ENCODE measurements at regions not wholly inside any gene's neighbourhood (a gene's known extent, or its start where the extent isn't known, plus 50 kb on each side); places are given as distances from the start of the nearest gene placed in this dataset.

DNA sequence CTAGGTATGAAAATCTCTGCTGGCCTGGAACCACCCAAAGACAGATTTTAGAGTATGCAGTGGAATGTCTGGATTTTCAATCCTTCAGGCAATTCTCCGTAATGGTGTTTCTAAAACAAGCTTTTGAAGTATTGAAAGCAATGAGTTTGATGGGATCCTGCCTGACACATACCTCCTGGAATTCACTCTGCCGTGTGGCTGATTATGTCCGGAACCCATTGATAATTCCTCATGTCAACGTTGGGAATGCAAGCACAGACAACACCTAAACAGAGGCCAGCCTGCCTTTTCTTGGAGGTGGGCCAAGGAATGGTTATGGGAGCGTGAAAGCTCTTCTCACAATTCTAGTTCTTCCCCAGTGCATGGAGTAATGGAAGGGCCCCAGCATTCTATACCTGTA lies 168.9 kb upstream of the HMCN1 start:
- no peak overlapping the region for H3K27ac Mint-ChIP-seq (ENCODE audit: unreplicated experiment)
- no peaks in the 10 kb centered on the region for H3K27me3 Mint-ChIP-seq (ENCODE audit: low read depth)
- no peak for DNase-seq (ENCODE audit: low read depth, low spot score)
- no peaks in the 10 kb centered on the region for H3K9me3 Mint-ChIP-seq
- no peak overlapping the region for H3K4me3 Mint-ChIP-seq
- no peaks in the 10 kb centered on the region for H3K36me3 Mint-ChIP-seq (ENCODE audit: low read depth)
- TF ChIP-seq, protein P1, sequence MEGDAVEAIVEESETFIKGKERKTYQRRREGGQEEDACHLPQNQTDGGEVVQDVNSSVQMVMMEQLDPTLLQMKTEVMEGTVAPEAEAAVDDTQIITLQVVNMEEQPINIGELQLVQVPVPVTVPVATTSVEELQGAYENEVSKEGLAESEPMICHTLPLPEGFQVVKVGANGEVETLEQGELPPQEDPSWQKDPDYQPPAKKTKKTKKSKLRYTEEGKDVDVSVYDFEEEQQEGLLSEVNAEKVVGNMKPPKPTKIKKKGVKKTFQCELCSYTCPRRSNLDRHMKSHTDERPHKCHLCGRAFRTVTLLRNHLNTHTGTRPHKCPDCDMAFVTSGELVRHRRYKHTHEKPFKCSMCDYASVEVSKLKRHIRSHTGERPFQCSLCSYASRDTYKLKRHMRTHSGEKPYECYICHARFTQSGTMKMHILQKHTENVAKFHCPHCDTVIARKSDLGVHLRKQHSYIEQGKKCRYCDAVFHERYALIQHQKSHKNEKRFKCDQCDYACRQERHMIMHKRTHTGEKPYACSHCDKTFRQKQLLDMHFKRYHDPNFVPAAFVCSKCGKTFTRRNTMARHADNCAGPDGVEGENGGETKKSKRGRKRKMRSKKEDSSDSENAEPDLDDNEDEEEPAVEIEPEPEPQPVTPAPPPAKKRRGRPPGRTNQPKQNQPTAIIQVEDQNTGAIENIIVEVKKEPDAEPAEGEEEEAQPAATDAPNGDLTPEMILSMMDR (conservative IDR thresholded peaks at IDR 0.05), result no peak
- no peaks in the 10 kb centered on the region for H3K4me1 Mint-ChIP-seq

DNA sequence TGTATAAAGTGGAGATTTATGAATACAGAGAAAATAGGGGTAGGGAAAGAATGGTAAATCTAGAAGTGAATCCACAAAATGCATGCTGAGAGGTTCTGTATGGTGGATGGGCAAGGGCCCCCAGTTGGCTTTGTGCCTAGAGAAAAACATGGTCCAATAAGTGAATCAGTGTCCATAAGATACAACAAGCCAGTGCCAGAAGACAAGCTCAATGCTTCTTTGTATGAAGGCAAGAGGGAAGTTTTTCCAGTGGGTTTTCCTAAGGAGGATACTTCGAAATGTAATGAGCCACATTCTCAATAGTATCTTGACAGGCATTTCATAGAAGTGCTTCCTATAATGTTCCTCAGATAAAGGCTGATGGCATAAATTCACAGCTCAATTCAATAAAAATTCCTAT lies 169.4 kb upstream of the HMCN1 start:
- DNase-seq (ENCODE audit: low read depth, low spot score), result no peak

DNA sequence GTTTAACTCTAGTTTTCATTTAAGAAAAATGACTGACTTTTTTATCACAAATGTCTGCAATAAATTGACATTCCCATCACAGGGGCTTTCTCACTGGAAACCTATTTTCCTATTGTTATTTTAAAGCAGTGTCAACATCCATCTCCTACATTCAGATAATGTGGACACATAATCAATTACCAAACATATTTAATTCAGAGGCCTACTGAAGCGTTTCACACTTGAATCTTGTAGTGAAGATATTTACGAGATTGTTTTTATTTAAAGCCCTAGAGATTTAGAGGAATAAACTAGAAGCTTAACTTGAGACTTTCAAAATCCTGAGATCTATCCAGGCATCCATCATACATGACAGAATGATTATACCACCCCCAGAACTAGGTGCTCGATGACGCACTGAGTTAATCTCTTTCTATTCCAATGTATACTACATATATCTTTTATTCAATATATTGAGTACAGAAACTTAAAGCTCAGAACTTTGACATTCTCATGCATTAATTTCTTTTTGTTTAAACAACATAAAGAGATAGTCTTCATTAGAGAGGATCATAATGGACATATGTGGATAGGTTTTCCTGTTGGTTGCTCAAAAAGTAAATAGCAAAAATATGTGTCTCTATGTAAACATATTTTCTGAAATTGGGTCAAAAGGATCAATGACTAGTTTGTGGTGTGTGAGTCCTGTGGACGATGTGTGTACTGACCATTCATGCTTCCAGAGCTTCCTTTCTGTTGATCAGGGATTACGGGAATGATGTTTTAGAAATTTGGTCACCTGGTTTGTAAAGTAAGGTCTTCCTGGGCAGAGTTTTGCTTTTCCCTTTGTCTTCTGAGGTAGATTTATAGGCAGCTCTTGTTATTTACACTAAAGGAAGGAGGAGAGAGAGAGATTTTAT lies 171.5 kb upstream of the HMCN1 start:
- Mint-ChIP-seq H3K36me3 (ENCODE audit: low read depth) (no peaks in the 10 kb centered on the region), H3K9me3 (no peaks in the 10 kb centered on the region), H3K4me3 (no peak overlapping the region), H3K27ac (ENCODE audit: unreplicated experiment) (no peak overlapping the region), H3K27me3 (ENCODE audit: low read depth) (no peaks in the 10 kb centered on the region), H3K4me1 (no peaks in the 10 kb centered on the region)
- no peak for DNase-seq (ENCODE audit: low read depth, low spot score)
- TF ChIP-seq, protein P1 (conservative IDR thresholded peaks at IDR 0.05), result no peak

More for the DNA sequence above, 169.4 kb upstream of the HMCN1 start:
- Mint-ChIP-seq H3K4me1 (no peaks in the 10 kb centered on the region), H3K27ac (ENCODE audit: unreplicated experiment) (no peak overlapping the region), H3K9me3 (no peaks in the 10 kb centered on the region), H3K4me3 (no peak overlapping the region), H3K27me3 (ENCODE audit: low read depth) (no peaks in the 10 kb centered on the region), H3K36me3 (ENCODE audit: low read depth) (no peaks in the 10 kb centered on the region)
- TF ChIP-seq, protein P1 (conservative IDR thresholded peaks at IDR 0.05), result no peak

DNA sequence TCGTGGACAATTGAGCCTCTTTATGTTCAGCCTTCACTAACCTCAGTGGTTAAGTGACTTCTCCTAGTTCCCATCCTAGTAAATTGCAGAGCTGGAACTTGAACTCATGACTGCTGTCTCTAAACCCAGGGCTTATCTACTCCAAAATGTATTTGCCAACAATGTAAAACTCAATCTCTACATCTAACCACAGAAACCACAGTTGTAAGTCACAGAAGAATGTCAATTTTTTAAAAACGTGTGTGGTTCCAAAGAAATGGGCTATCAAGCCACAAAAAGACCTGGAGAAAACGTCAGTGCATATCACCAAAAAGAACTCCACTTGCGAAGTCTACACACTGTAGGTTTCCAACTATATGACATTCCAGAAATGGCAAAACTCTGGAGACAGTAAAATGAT lies 172.6 kb upstream of the HMCN1 start:
- no peak overlapping the region for H3K27ac Mint-ChIP-seq (ENCODE audit: unreplicated experiment)
- H3K9me3 Mint-ChIP-seq, result no peaks in the 10 kb centered on the region
- DNase-seq (ENCODE audit: low read depth, low spot score), result no peak
- H3K36me3 Mint-ChIP-seq (ENCODE audit: low read depth), result no peaks in the 10 kb centered on the region
- H3K4me1 Mint-ChIP-seq, result no peaks in the 10 kb centered on the region
- no peaks in the 10 kb centered on the region for H3K27me3 Mint-ChIP-seq (ENCODE audit: low read depth)
- TF ChIP-seq, protein P1 (conservative IDR thresholded peaks at IDR 0.05), result no peak
- no peak overlapping the region for H3K4me3 Mint-ChIP-seq

DNA sequence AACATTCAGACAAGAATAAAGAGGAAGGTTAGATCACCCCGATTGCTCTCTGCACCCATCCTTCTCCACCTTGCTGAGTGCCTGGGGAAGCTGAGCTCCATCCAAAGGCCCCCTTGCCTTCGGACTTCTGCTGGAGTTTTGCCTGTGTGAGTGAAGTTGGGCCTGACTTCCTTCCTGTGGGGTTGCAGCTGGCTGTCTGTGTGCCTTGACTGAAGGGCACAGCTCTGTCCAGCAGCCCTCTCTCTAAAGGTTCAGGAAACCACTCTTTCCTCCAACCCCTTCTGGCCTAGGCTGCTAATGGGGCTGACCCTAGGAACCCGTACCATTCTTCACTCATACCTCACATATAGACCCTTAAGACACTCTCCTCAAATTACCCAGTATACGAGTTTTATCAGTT lies 173.4 kb upstream of the HMCN1 start:
- TF ChIP-seq, protein P1 (conservative IDR thresholded peaks at IDR 0.05), result no peak
- H3K4me1 Mint-ChIP-seq, result no peaks in the 10 kb centered on the region
- peak overlapping the region; percentile 57 for H3K27ac Mint-ChIP-seq (ENCODE audit: unreplicated experiment)
- H3K9me3 Mint-ChIP-seq, result no peaks in the 10 kb centered on the region
- no peak overlapping the region for H3K4me3 Mint-ChIP-seq
- no peaks in the 10 kb centered on the region for H3K36me3 Mint-ChIP-seq (ENCODE audit: low read depth)
- H3K27me3 Mint-ChIP-seq (ENCODE audit: low read depth), result no peaks in the 10 kb centered on the region
- DNase-seq (ENCODE audit: low read depth, low spot score), result no peak
